ENCODE measurements at regions not wholly inside any gene's neighbourhood (a gene's known extent, or its start where the extent isn't known, plus 50 kb on each side); places are given as distances from the start of the nearest gene placed in this dataset.
A peak's percentile ranks its signal among the peaks of the same experiment; 100 is the strongest.

DNA sequence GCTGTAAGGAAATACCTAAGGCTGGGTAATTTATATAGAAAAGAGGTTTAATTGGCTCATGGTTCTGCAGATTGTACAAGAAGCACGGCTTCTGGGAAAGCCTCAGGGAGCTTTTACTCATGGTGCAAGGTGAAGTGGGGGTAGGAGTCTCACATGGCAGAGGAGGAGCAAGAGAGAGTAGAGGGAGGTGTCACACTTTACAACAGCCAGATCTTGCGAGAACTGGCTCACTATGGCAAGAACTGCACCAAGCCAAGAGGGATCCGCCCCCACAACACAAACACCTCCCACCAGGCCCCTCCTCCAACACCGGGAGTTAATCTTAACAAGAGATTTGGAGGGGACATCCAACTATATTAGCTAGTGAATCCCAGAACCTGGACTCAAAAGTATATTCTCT, 135.4 kb upstream of the SOD1 start:
- H3K79me2 ChIP-seq (ENCODE audit: low read depth): peaks cover 93% of the 10 kb centered on the region
- H3K9me3 ChIP-seq (ENCODE audit: low read depth): no peaks in the 10 kb centered on the region
- Mint-ChIP-seq H3K4me1 (peaks cover 45% of the 10 kb centered on the region), H3K27ac (no peak overlapping the region), H3K36me3 (peaks cover 19% of the 10 kb centered on the region), H3K4me3 (no peak overlapping the region), H3K9me3 (no peaks in the 10 kb centered on the region), H3K27me3 (ENCODE audit: insufficient read depth, low read depth) (peaks cover 2% of the 10 kb centered on the region)
- peaks cover 19% of the 10 kb centered on the region for H3F3A ChIP-seq (ENCODE audit: low read depth)
- no peaks in the 10 kb centered on the region for H3K36me3 ChIP-seq
- no peak overlapping the region for H3K27ac ChIP-seq
- H3K9ac ChIP-seq: no peak overlapping the region
- H3K27me3 ChIP-seq: no peaks in the 10 kb centered on the region
- H3K4me3 ChIP-seq: no peak overlapping the region
- H4K20me1 ChIP-seq (ENCODE audit: low read depth): peaks cover 42% of the 10 kb centered on the region
- H3K4me2 ChIP-seq: peak overlapping the region; percentile 48
- no peak overlapping the region for H2AFZ ChIP-seq (replicated peaks)
- DNase-seq (ENCODE audit: low spot score): peak; percentile 60
- no peak for TF ChIP-seq EZH2phosphoT487 (IDR thresholded peaks at IDR 0.05)
- no peak for TF ChIP-seq CTCF (IDR thresholded peaks at IDR 0.05)
- TF ChIP-seq EZH2 (IDR thresholded peaks at IDR 0.05): no peak
- H3K4me1 ChIP-seq: peaks cover 19% of the 10 kb centered on the region

DNA sequence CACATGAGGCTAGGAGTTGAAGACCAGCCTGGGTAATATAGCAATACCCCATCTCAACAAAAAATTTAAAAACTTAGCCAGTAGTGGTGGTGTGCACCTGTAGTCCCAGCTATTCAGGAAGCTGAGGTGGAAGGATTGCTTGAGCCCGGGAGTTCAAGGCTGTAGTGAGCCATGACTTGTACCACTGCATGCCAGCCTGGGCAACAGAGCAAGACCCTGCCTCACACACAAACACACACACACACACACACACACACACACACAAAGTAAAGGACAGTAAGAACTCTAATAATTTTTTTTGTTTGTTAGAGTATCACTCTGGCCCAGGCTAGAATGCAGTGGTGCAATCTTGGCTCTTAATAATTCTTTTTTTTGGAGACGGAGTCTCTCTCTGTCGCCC, 138.0 kb upstream of the SOD1 start:
- Histone ChIP-seq H3K79me2 (ENCODE audit: low read depth) (peaks cover 74% of the 10 kb centered on the region), H3K4me2 (no peak overlapping the region), H3K9me3 (ENCODE audit: low read depth) (no peaks in the 10 kb centered on the region), H4K20me1 (ENCODE audit: low read depth) (peaks cover 31% of the 10 kb centered on the region), H3K36me3 (no peaks in the 10 kb centered on the region), H3K27me3 (no peaks in the 10 kb centered on the region), H3K27ac (no peak overlapping the region), H3F3A (ENCODE audit: low read depth) (peaks cover 19% of the 10 kb centered on the region), H3K4me3 (no peak overlapping the region), H2AFZ (replicated peaks) (no peak overlapping the region), H3K9ac (no peak overlapping the region), H3K4me1 (peaks cover 13% of the 10 kb centered on the region)
- no peak overlapping the region for H3K4me3 Mint-ChIP-seq
- H3K9me3 Mint-ChIP-seq: no peaks in the 10 kb centered on the region
- no peak for TF ChIP-seq EZH2 (IDR thresholded peaks at IDR 0.05)
- no peak for TF ChIP-seq CTCF (IDR thresholded peaks at IDR 0.05)
- TF ChIP-seq EZH2phosphoT487 (IDR thresholded peaks at IDR 0.05): no peak
- no peak for DNase-seq (ENCODE audit: low spot score)
- peaks cover 12% of the 10 kb centered on the region for H3K36me3 Mint-ChIP-seq
- peaks cover 2% of the 10 kb centered on the region for H3K27me3 Mint-ChIP-seq (ENCODE audit: insufficient read depth, low read depth)
- peaks cover 38% of the 10 kb centered on the region for H3K4me1 Mint-ChIP-seq
- H3K27ac Mint-ChIP-seq: no peak overlapping the region

GRCh38 chr21:31520561-31521098, 138.9 kb upstream of the SOD1 start:
- Histone ChIP-seq H3K9me3 (ENCODE audit: low read depth) (no peaks in the 10 kb centered on the region), H3K4me2 (no peak overlapping the region), H3K4me1 (peaks cover 10% of the 10 kb centered on the region), H3K27ac (peak overlapping the region; percentile 63), H2AFZ (replicated peaks) (no peak overlapping the region), H3F3A (ENCODE audit: low read depth) (peaks cover 20% of the 10 kb centered on the region), H3K27me3 (no peaks in the 10 kb centered on the region), H3K36me3 (no peaks in the 10 kb centered on the region), H3K9ac (no peak overlapping the region), H4K20me1 (ENCODE audit: low read depth) (peaks cover 31% of the 10 kb centered on the region), H3K4me3 (no peak overlapping the region), H3K79me2 (ENCODE audit: low read depth) (peaks cover 73% of the 10 kb centered on the region)
- Mint-ChIP-seq H3K27me3 (ENCODE audit: insufficient read depth, low read depth) (peaks cover 2% of the 10 kb centered on the region), H3K4me3 (no peak overlapping the region), H3K4me1 (peaks cover 33% of the 10 kb centered on the region), H3K36me3 (peaks cover 8% of the 10 kb centered on the region), H3K27ac (no peak overlapping the region), H3K9me3 (no peaks in the 10 kb centered on the region)
- DNase-seq (ENCODE audit: low spot score): no peak
- no peak for TF ChIP-seq CTCF (IDR thresholded peaks at IDR 0.05)
- no peak for TF ChIP-seq EZH2phosphoT487 (IDR thresholded peaks at IDR 0.05)
- no peak for TF ChIP-seq EZH2 (IDR thresholded peaks at IDR 0.05)
